H1 (cell line): ENCODE measurements at regions not wholly inside any gene's neighbourhood (a gene's known extent, or its start where the extent isn't known, plus 50 kb on each side); places are given as distances from the start of the nearest gene placed in this dataset.

ENCODE experiments used
- BCL11A ChIP-seq, 2 experiments: IDR thresholded peaks; one replicate each; pipeline ENCODE4 v1.6.1; 2011; ENCODE audit warnings: low read depth in 2 of 2, low read length in 2 of 2, mild to moderate bottlenecking in 2 of 2
- CBX8 ChIP-seq: fragments of 300-800, 300-1000 bp; sonication (generic); IDR thresholded peaks from 2 replicates; pipeline ENCODE4 v1.7.1; 2016; ENCODE audit warnings: low read depth, low read length, borderline replicate concordance
- CEBPB ChIP-seq: IDR thresholded peaks from 2 replicates; pipeline ENCODE4 v1.6.1; 2012; ENCODE audit warnings: low read depth, low read length
- EZH2 ChIP-seq: fragments of 200-600 bp; sonication (generic); IDR thresholded peaks from 2 replicates; pipeline ENCODE4 v1.7.1; 2012; ENCODE audit warnings: low read depth, mild to moderate bottlenecking, moderate library complexity, low read length, inconsistent platforms; ENCODE audit not compliant: severe bottlenecking
- SP2 ChIP-seq: IDR thresholded peaks from 2 replicates; pipeline ENCODE4 v1.6.1; 2012; ENCODE audit warnings: mild to moderate bottlenecking, low read length, inconsistent platforms
- SRF ChIP-seq: IDR thresholded peaks from 2 replicates; pipeline ENCODE4 v1.6.1; 2011; ENCODE audit warnings: mild to moderate bottlenecking, low read depth, low read length, moderate library complexity
- TF ChIP-seq, protein P1 (sequence below): fragments of 300-600 bp; sonication (generic); IDR thresholded peaks from 2 replicates; pipeline ENCODE4 v1.7.1; 2012; ENCODE audit warnings: low read length, moderate library complexity, mild to moderate bottlenecking, inconsistent platforms; ENCODE audit not compliant: insufficient replicate concordance
- TF ChIP-seq, protein P2 (sequence below): IDR thresholded peaks from 2 replicates; pipeline ENCODE4 v1.6.1; 2012; ENCODE audit warnings: inconsistent platforms
- TF ChIP-seq, protein P3 (sequence below): IDR thresholded peaks from 2 replicates; pipeline ENCODE4 v1.6.1; 2012; ENCODE audit warnings: inconsistent platforms

DNA sequence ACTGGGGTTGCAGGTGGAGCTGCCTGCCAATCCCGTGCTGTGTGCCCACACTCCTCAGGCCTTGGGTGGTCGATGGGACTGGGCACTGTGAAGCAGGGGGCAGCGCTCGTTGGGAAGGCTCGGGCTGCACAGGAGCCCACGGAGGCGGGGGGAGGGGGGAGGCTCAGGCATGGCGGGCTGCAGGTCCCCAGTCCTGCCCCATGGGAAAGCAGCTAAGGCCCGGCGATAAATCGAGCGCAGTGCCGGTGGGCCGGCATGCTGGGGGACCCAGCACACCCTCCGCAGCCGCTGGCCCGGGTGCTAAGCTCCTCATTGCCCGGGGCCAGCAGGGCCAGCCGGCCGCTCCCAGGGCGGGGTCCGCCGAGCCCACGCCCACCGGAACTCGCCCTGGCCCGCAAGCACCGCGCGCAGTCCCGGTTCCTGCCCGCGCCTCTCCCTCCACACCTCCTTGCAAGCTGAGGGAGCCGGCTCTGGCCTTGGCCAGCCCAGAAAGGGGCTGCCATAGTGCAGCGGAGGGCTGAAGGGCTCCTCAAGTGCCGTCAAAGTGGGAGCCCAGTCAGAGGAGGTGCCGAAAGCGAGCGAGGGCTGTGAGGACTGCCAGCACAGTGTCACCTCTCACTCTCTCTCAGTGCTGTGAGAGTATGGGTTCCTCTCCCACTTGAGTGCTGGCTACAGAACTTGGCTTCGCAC, 1210.6 kb upstream of the NXPH2 start (continued):
- TF ChIP-seq, protein P1, sequence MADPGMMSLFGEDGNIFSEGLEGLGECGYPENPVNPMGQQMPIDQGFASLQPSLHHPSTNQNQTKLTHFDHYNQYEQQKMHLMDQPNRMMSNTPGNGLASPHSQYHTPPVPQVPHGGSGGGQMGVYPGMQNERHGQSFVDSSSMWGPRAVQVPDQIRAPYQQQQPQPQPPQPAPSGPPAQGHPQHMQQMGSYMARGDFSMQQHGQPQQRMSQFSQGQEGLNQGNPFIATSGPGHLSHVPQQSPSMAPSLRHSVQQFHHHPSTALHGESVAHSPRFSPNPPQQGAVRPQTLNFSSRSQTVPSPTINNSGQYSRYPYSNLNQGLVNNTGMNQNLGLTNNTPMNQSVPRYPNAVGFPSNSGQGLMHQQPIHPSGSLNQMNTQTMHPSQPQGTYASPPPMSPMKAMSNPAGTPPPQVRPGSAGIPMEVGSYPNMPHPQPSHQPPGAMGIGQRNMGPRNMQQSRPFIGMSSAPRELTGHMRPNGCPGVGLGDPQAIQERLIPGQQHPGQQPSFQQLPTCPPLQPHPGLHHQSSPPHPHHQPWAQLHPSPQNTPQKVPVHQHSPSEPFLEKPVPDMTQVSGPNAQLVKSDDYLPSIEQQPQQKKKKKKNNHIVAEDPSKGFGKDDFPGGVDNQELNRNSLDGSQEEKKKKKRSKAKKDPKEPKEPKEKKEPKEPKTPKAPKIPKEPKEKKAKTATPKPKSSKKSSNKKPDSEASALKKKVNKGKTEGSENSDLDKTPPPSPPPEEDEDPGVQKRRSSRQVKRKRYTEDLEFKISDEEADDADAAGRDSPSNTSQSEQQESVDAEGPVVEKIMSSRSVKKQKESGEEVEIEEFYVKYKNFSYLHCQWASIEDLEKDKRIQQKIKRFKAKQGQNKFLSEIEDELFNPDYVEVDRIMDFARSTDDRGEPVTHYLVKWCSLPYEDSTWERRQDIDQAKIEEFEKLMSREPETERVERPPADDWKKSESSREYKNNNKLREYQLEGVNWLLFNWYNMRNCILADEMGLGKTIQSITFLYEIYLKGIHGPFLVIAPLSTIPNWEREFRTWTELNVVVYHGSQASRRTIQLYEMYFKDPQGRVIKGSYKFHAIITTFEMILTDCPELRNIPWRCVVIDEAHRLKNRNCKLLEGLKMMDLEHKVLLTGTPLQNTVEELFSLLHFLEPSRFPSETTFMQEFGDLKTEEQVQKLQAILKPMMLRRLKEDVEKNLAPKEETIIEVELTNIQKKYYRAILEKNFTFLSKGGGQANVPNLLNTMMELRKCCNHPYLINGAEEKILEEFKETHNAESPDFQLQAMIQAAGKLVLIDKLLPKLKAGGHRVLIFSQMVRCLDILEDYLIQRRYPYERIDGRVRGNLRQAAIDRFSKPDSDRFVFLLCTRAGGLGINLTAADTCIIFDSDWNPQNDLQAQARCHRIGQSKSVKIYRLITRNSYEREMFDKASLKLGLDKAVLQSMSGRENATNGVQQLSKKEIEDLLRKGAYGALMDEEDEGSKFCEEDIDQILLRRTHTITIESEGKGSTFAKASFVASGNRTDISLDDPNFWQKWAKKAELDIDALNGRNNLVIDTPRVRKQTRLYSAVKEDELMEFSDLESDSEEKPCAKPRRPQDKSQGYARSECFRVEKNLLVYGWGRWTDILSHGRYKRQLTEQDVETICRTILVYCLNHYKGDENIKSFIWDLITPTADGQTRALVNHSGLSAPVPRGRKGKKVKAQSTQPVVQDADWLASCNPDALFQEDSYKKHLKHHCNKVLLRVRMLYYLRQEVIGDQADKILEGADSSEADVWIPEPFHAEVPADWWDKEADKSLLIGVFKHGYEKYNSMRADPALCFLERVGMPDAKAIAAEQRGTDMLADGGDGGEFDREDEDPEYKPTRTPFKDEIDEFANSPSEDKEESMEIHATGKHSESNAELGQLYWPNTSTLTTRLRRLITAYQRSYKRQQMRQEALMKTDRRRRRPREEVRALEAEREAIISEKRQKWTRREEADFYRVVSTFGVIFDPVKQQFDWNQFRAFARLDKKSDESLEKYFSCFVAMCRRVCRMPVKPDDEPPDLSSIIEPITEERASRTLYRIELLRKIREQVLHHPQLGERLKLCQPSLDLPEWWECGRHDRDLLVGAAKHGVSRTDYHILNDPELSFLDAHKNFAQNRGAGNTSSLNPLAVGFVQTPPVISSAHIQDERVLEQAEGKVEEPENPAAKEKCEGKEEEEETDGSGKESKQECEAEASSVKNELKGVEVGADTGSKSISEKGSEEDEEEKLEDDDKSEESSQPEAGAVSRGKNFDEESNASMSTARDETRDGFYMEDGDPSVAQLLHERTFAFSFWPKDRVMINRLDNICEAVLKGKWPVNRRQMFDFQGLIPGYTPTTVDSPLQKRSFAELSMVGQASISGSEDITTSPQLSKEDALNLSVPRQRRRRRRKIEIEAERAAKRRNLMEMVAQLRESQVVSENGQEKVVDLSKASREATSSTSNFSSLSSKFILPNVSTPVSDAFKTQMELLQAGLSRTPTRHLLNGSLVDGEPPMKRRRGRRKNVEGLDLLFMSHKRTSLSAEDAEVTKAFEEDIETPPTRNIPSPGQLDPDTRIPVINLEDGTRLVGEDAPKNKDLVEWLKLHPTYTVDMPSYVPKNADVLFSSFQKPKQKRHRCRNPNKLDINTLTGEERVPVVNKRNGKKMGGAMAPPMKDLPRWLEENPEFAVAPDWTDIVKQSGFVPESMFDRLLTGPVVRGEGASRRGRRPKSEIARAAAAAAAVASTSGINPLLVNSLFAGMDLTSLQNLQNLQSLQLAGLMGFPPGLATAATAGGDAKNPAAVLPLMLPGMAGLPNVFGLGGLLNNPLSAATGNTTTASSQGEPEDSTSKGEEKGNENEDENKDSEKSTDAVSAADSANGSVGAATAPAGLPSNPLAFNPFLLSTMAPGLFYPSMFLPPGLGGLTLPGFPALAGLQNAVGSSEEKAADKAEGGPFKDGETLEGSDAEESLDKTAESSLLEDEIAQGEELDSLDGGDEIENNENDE, result no peak
- TF ChIP-seq, protein P2, sequence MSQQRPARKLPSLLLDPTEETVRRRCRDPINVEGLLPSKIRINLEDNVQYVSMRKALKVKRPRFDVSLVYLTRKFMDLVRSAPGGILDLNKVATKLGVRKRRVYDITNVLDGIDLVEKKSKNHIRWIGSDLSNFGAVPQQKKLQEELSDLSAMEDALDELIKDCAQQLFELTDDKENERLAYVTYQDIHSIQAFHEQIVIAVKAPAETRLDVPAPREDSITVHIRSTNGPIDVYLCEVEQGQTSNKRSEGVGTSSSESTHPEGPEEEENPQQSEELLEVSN, result no peak
- TF ChIP-seq EZH2 (no peak), CBX8 (no peak), CEBPB (no peak), BCL11A (IDR thresholded peaks at IDR 0.05; ENCODE audit: low read depth in 2 of 2, low read length in 2 of 2) (no peak), SP2 (no peak), SRF (no peak)
- TF ChIP-seq, protein P3, sequence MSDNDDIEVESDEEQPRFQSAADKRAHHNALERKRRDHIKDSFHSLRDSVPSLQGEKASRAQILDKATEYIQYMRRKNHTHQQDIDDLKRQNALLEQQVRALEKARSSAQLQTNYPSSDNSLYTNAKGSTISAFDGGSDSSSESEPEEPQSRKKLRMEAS, result no peak
